ENCODE measurements at regions not wholly inside any gene's neighbourhood (a gene's known extent, or its start where the extent isn't known, plus 50 kb on each side); places are given as distances from the start of the nearest gene placed in this dataset.

DNA sequence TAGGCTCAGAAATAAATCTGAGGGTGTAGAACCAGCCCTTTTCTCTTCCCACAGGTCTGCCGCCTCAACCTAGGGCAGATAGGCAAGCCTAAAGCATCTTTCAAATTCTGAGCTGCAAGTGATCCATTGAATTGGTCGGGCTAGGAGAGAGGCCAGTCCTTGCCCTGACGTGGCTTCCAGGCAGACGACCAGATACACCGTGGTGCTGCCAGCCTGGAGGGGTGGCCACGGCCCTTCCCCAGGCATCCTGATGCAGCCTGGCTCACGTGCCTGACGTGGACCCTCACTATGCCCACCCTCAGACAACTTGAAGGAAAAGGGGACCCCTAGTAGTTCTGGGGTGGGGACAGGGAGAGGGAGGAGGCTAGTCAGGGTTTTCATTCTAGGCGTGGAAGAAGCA lies 859.3 kb upstream of the KLHL1 start:
- TF ChIP-seq POLR2A (IDR thresholded peaks at IDR 0.05; ENCODE audit: low read depth, low read length) (no peak), TAF1 (IDR thresholded peaks at IDR 0.05; ENCODE audit: low read depth, low read length) (no peak), POLR2AphosphoS5 (IDR thresholded peaks at IDR 0.05; ENCODE audit: low read depth, low read length) (no peak)

All from GM12891 (cell line).